ENCODE measurements at regions not wholly inside any gene's neighbourhood (a gene's known extent, or its start where the extent isn't known, plus 50 kb on each side); places are given as distances from the start of the nearest gene placed in this dataset.

GRCh38 chr16:55040366-55041086 is 109.9 kb downstream of the IRX5 start:
- Histone ChIP-seq H3K4me1 (ENCODE audit: control insufficient read depth in 1 of 2, low read depth in 2 of 2) (no peaks in the 10 kb centered on the region), H3K4me3 (no peak overlapping the region), H3K27ac (no peak overlapping the region), H3K27me3 (replicated peaks; ENCODE audit: insufficient read depth) (no peaks in the 10 kb centered on the region), H3K36me3 (no peaks in the 10 kb centered on the region), H3K9me3 (no peaks in the 10 kb centered on the region)
- no peak for DNase-seq (ENCODE audit: low spot score)
- no peak for ATAC-seq (ENCODE audit: insufficient number of reproducible peaks, low FRiP score, low read depth)
- no peak for TF ChIP-seq CTCF (IDR thresholded peaks at IDR 0.05)

GRCh38 chr16:55041540-55042234 is 111.0 kb downstream of the IRX5 start:
- Histone ChIP-seq H3K9me3 (no peaks in the 10 kb centered on the region), H3K4me3 (no peak overlapping the region), H3K27ac (no peak overlapping the region), H3K36me3 (no peaks in the 10 kb centered on the region), H3K4me1 (ENCODE audit: control insufficient read depth in 1 of 2, low read depth in 2 of 2) (no peaks in the 10 kb centered on the region), H3K27me3 (replicated peaks; ENCODE audit: insufficient read depth) (no peaks in the 10 kb centered on the region)
- DNase-seq (ENCODE audit: low spot score) = no peak
- no peak for ATAC-seq (ENCODE audit: insufficient number of reproducible peaks, low FRiP score, low read depth)
- no peak for TF ChIP-seq CTCF (IDR thresholded peaks at IDR 0.05)

DNA sequence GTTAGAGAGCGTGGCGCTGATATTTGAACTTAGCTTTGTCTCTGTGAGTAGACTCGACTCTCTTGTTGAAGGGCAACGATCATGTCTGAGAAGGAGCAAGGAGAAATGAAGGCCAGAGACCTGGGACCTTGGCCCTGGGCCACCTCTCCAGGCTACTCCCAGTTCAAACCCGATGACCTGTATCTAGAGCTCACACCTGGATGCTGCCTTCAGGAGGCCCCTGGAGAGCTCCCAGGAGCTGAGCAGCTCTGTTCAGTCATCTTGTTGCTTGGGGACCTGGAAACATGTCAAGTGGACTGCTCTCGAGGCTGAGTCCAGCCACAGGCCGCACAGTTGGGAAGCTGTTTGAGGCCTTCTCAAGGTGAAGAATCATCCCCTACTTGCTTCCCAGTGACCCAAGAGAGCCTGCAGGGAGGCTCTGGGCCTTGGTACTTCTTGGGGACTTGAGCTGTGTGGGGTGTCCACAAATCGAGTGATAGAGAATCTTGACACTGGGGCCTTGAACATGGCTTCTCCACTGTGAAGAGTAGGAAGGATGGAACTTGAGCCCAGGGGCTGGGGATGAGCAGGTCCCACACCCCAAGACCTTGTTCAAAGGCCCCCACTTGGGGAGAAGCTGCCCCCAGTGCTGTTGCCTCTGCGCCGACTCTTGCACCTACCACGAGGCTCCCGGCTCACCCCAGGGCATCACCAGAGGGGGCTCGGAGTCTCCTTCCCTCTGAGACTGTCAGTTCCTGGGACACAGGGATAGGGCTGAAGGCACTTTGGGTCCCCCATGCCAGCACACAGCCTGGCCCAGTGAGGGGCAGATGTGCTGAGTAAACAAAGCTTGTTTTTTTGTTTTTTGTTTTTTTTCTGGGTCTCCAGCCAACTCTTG is 112.1 kb downstream of the IRX5 start:
- Histone ChIP-seq H3K9me3 (no peaks in the 10 kb centered on the region), H3K4me3 (no peak overlapping the region), H3K36me3 (no peaks in the 10 kb centered on the region), H3K27ac (no peak overlapping the region), H3K4me1 (ENCODE audit: control insufficient read depth in 1 of 2, low read depth in 2 of 2) (no peaks in the 10 kb centered on the region), H3K27me3 (replicated peaks; ENCODE audit: insufficient read depth) (no peaks in the 10 kb centered on the region)
- ATAC-seq (ENCODE audit: insufficient number of reproducible peaks, low FRiP score, low read depth) (no peak), DNase-seq (ENCODE audit: low spot score) (no peak)
- TF ChIP-seq CTCF (IDR thresholded peaks at IDR 0.05) = no peak

DNA sequence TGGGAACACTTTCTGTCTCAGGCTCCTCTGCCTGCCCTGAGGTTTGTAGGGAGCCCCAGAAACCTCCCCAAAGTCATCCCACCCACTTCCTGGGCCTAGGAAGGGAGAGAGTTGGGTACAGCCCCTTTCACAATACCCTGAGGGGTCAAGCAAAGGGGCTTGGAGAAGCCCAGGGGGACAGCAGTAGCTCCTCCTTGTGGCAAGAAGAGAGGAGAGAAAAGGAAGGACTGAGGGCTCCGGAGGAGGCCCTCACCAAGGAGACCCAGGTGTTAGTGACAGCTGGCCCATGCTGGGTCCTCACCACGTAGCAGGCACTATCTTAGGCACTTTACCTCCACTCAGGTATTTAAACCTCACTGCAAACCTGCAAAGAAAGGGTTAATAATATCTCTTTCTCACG is 112.8 kb downstream of the IRX5 start:
- no peak for TF ChIP-seq CTCF (IDR thresholded peaks at IDR 0.05)
- Histone ChIP-seq H3K4me3 (no peak overlapping the region), H3K9me3 (no peaks in the 10 kb centered on the region), H3K36me3 (no peaks in the 10 kb centered on the region), H3K27ac (no peak overlapping the region), H3K27me3 (replicated peaks; ENCODE audit: insufficient read depth) (no peaks in the 10 kb centered on the region), H3K4me1 (ENCODE audit: control insufficient read depth in 1 of 2, low read depth in 2 of 2) (no peaks in the 10 kb centered on the region)
- ATAC-seq (ENCODE audit: insufficient number of reproducible peaks, low FRiP score, low read depth) = no peak
- no peak for DNase-seq (ENCODE audit: low spot score)

All from thoracic aorta (tissue), 2 donors.